Liver (tissue), 8 donors: ENCODE measurements at regions not wholly inside any gene's neighbourhood (a gene's known extent, or its start where the extent isn't known, plus 50 kb on each side); places are given as distances from the start of the nearest gene placed in this dataset.
A peak's percentile ranks its signal among the peaks of the same experiment; 100 is the strongest.

Experiments
- DNase-seq: peaks from one replicate; pipeline ENCODE4 v3.0.0-alpha.2; 2017; ENCODE audit warnings: low spot score
- H3K27ac ChIP-seq, 2 donors: one replicate each; pipeline ENCODE4 v1.7.0; 2013; ENCODE audit warnings: inconsistent platforms in 2 of 2, low read length in 2 of 2, control low read depth in 1 of 2, low read depth in 1 of 2, mild to moderate bottlenecking in 1 of 2
- H3K27me3 ChIP-seq, 4 donors: one replicate each; pipeline versions ENCODE4 v1.6.1 to v1.7.0; 2013; ENCODE audit warnings: low read length in 3 of 4, inconsistent platforms in 1 of 4, mild to moderate bottlenecking in 1 of 4, moderate library complexity in 1 of 4; ENCODE audit not compliant: control insufficient read depth in 4 of 4, insufficient read depth in 4 of 4
- H3K36me3 ChIP-seq, 4 donors: one replicate each; pipeline versions ENCODE4 v1.6.1 to v1.7.0; 2013; ENCODE audit warnings: low read length in 3 of 4, mild to moderate bottlenecking in 3 of 4, low read depth in 1 of 4, moderate library complexity in 1 of 4; ENCODE audit not compliant: control insufficient read depth in 4 of 4, insufficient read depth in 3 of 4
- H3K4me1 ChIP-seq, 4 donors: one replicate each; pipeline versions ENCODE4 v1.6.1 to v1.7.0; 2013; ENCODE audit warnings: low read length in 3 of 4, mild to moderate bottlenecking in 3 of 4, moderate library complexity in 1 of 4; ENCODE audit not compliant: control insufficient read depth in 4 of 4, insufficient read depth in 4 of 4
- H3K4me3 ChIP-seq, 3 donors: one replicate each; pipeline versions ENCODE4 v1.6.1 to v1.7.0; 2013; ENCODE audit warnings: low read length in 3 of 3, control low read depth in 1 of 3, low read depth in 1 of 3, mild to moderate bottlenecking in 1 of 3
- H3K9ac ChIP-seq, 2 donors: one replicate each; pipeline ENCODE4 v1.7.0; 2013; ENCODE audit warnings: low read length in 2 of 2, mild to moderate bottlenecking in 2 of 2, moderate library complexity in 2 of 2, control low read depth in 1 of 2, low read depth in 1 of 2
- H3K9me3 ChIP-seq, 4 donors: one replicate each; pipeline versions ENCODE4 v1.6.1 to v1.7.0; 2013; ENCODE audit warnings: low read length in 3 of 4; ENCODE audit not compliant: control insufficient read depth in 4 of 4
- EGR1 ChIP-seq, 2 donors: IDR thresholded peaks; 2 replicates each; pipeline ENCODE4 v1.6.1; 2016 to 2018; ENCODE audit warnings: antibody characterized with exemption in 2 of 2, low read depth in 2 of 2
- FOXA2 ChIP-seq: IDR thresholded peaks from 2 replicates; pipeline ENCODE4 v1.6.1; 2016; ENCODE audit warnings: antibody characterized with exemption
- HNF4A ChIP-seq, 2 donors: conservative IDR thresholded peaks; 2 replicates each; pipeline ENCODE4 v1.6.1; 2016; ENCODE audit warnings: antibody characterized with exemption in 2 of 2, mild to moderate bottlenecking in 2 of 2
- HNF4G ChIP-seq: IDR thresholded peaks from 2 replicates; pipeline ENCODE4 v1.6.1; 2016; ENCODE audit warnings: antibody characterized with exemption
- JUND ChIP-seq, 2 donors: IDR thresholded peaks; 2 replicates each; pipeline ENCODE4 v1.6.1; 2016; ENCODE audit warnings: antibody characterized with exemption in 2 of 2
- MAX ChIP-seq: IDR thresholded peaks from 2 replicates; pipeline ENCODE4 v1.6.1; 2016; ENCODE audit warnings: antibody characterized with exemption
- NR2F2 ChIP-seq: IDR thresholded peaks from 2 replicates; pipeline ENCODE4 v1.6.1; 2016; ENCODE audit warnings: antibody characterized with exemption
- RXRA ChIP-seq, 2 donors: IDR thresholded peaks; 2 replicates each; pipeline ENCODE4 v1.6.1; 2017 to 2018; ENCODE audit warnings: antibody characterized with exemption in 2 of 2, mild to moderate bottlenecking in 1 of 2
- TAF1 ChIP-seq: conservative IDR thresholded peaks from 2 replicates; pipeline ENCODE4 v1.6.1; 2016; ENCODE audit warnings: antibody characterized with exemption, mild to moderate bottlenecking
- YY1 ChIP-seq: IDR thresholded peaks from 2 replicates; pipeline ENCODE4 v1.6.1; 2016; ENCODE audit warnings: antibody characterized with exemption, mild to moderate bottlenecking
- ZBTB33 ChIP-seq: IDR thresholded peaks from 2 replicates; pipeline ENCODE4 v1.6.1; 2016; ENCODE audit warnings: antibody characterized with exemption
- WGBS: extraction: QIAGEN DNeasy Blood & Tissue Kit; methylation state at CpG from one replicate; pipeline ENCODE4 v1.1.7; 2013; 5-methylcytosine and 5-hydroxymethylcytosine counted together
- TF ChIP-seq, protein P1 (sequence below): fragments of 150-350 bp; IDR thresholded peaks from 2 replicates; pipeline ENCODE4 v1.5.1; 2017; ENCODE audit warnings: improper control_type of control experiment, low read depth, low read length; ENCODE audit not compliant: missing input control
- TF ChIP-seq, protein P2 (sequence below): IDR thresholded peaks from 2 replicates; pipeline ENCODE4 v1.6.1; 2016; ENCODE audit warnings: antibody characterized with exemption, mild to moderate bottlenecking
- donor health status: healthy.
- donor health status: healthy.
- donor health status: healthy.
- donor health status: healthy.
- donor health status: healthy.

GRCh38 chr7:57354195-57354594, 95.8 kb upstream of the ZNF716 start:
- peaks cover 2 to 19% (median 9%) of the 10 kb centered on the region in 4 donors for H3K4me1 ChIP-seq
- no peak overlapping the region for H3K4me3 ChIP-seq
- no peak overlapping the region for H3K9ac ChIP-seq
- DNase-seq = no peak
- no peak overlapping the region for H3K27ac ChIP-seq
- no peak for TF ChIP-seq YY1
- no peak for TF ChIP-seq RXRA (IDR thresholded peaks at IDR 0.05)
- no peak for TF ChIP-seq ZBTB33
- no peak for TF ChIP-seq HNF4A (conservative IDR thresholded peaks at IDR 0.05)
- TF ChIP-seq EGR1 (IDR thresholded peaks at IDR 0.05; ENCODE audit: low read depth in 2 of 2) = no peak
- TF ChIP-seq, protein P1, sequence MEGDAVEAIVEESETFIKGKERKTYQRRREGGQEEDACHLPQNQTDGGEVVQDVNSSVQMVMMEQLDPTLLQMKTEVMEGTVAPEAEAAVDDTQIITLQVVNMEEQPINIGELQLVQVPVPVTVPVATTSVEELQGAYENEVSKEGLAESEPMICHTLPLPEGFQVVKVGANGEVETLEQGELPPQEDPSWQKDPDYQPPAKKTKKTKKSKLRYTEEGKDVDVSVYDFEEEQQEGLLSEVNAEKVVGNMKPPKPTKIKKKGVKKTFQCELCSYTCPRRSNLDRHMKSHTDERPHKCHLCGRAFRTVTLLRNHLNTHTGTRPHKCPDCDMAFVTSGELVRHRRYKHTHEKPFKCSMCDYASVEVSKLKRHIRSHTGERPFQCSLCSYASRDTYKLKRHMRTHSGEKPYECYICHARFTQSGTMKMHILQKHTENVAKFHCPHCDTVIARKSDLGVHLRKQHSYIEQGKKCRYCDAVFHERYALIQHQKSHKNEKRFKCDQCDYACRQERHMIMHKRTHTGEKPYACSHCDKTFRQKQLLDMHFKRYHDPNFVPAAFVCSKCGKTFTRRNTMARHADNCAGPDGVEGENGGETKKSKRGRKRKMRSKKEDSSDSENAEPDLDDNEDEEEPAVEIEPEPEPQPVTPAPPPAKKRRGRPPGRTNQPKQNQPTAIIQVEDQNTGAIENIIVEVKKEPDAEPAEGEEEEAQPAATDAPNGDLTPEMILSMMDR = no peak
- no peaks in the 10 kb centered on the region for H3K27me3 ChIP-seq
- H3K36me3 ChIP-seq = no peaks in the 10 kb centered on the region
- no peaks in the 10 kb centered on the region for H3K9me3 ChIP-seq
- WGBS = 72% methylated on average over 3 of the region's 3 CpGs

DNA sequence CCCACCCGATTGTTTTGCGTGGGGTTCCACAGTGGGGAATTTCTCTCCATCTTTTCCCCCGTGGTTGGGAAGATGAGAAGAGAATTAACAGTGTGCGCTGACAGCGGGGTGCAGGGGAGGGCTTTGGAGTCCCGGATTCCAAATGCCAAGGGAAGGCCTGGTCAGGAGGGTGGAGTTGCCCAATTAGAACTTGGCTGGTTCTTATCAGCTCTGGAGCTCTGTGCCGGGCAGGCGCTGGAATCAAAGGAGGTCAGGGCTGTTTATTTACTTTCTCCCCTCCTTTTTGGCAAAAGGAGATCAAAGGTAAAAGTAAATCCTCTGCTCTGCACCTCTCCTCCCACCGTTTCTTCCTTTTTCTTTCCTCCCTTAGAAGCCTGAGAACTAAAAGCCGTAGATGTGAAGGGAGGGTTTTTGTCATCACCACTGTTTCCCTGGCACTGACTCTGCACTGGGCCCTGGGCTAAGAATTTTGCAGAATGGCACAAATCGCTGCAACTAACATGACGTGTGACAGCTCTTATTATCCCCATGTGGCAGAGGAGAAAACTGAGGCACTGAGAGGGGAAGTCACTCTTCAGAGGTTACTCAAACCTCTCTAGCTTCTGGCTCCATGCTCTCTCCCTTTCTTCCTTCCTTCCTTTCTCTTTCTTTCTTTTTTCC, 95.2 kb upstream of the ZNF716 start:
- DNase-seq = no peak
- Histone ChIP-seq H3K4me3 (no peak overlapping the region), H3K9ac (no peak overlapping the region), H3K36me3 (no peaks in the 10 kb centered on the region), H3K27ac (peak overlapping the region in 1 of 2 donors; percentile 2), H3K27me3 (no peaks in the 10 kb centered on the region), H3K9me3 (no peaks in the 10 kb centered on the region), H3K4me1 (peaks cover 2 to 15% (median 9%) of the 10 kb centered on the region in 4 donors)
- TF ChIP-seq FOXA2 (peak; percentile 24), RXRA (IDR thresholded peaks at IDR 0.05) (peak in 1 of 2 donors; percentile 72), YY1 (no peak), TAF1 (no peak), HNF4A (conservative IDR thresholded peaks at IDR 0.05) (peak in 1 of 2 donors; percentile 53), JUND (IDR thresholded peaks at IDR 0.05) (peak in 1 of 2 donors; percentile 8)
- 40% methylated on average over 12 of the region's 12 CpGs for WGBS

GRCh38 chr7:57361406-57361805, 88.6 kb upstream of the ZNF716 start:
- H3K9me3 ChIP-seq = no peaks in the 10 kb centered on the region
- no peaks in the 10 kb centered on the region for H3K27me3 ChIP-seq
- H3K9ac ChIP-seq = no peak overlapping the region
- H3K4me3 ChIP-seq = no peak overlapping the region
- WGBS = 87% methylated on average over 2 of the region's 2 CpGs
- no peak for DNase-seq
- no peak overlapping the region for H3K27ac ChIP-seq
- H3K4me1 ChIP-seq = peaks cover 0 to 14% (median 7%) of the 10 kb centered on the region in 4 donors
- TF ChIP-seq, protein P1 = no peak
- TF ChIP-seq JUND (IDR thresholded peaks at IDR 0.05) = no peak
- TF ChIP-seq TAF1 = no peak
- no peak for TF ChIP-seq NR2F2
- TF ChIP-seq, protein P2, sequence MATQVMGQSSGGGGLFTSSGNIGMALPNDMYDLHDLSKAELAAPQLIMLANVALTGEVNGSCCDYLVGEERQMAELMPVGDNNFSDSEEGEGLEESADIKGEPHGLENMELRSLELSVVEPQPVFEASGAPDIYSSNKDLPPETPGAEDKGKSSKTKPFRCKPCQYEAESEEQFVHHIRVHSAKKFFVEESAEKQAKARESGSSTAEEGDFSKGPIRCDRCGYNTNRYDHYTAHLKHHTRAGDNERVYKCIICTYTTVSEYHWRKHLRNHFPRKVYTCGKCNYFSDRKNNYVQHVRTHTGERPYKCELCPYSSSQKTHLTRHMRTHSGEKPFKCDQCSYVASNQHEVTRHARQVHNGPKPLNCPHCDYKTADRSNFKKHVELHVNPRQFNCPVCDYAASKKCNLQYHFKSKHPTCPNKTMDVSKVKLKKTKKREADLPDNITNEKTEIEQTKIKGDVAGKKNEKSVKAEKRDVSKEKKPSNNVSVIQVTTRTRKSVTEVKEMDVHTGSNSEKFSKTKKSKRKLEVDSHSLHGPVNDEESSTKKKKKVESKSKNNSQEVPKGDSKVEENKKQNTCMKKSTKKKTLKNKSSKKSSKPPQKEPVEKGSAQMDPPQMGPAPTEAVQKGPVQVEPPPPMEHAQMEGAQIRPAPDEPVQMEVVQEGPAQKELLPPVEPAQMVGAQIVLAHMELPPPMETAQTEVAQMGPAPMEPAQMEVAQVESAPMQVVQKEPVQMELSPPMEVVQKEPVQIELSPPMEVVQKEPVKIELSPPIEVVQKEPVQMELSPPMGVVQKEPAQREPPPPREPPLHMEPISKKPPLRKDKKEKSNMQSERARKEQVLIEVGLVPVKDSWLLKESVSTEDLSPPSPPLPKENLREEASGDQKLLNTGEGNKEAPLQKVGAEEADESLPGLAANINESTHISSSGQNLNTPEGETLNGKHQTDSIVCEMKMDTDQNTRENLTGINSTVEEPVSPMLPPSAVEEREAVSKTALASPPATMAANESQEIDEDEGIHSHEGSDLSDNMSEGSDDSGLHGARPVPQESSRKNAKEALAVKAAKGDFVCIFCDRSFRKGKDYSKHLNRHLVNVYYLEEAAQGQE = no peak
- TF ChIP-seq HNF4A (conservative IDR thresholded peaks at IDR 0.05) = no peak
- no peak for TF ChIP-seq HNF4G
- no peak for TF ChIP-seq YY1
- no peak for TF ChIP-seq MAX
- no peak for TF ChIP-seq RXRA (IDR thresholded peaks at IDR 0.05)
- TF ChIP-seq ZBTB33 = no peak
- TF ChIP-seq EGR1 (IDR thresholded peaks at IDR 0.05; ENCODE audit: low read depth in 2 of 2) = no peak
- H3K36me3 ChIP-seq = no peaks in the 10 kb centered on the region
